Hindlimb muscle (tissue), 1 donor: ENCODE measurements at regions not wholly inside any gene's neighbourhood (a gene's known extent, or its start where the extent isn't known, plus 50 kb on each side); places are given as distances from the start of the nearest gene placed in this dataset.

Source experiments
- DNase-seq: peaks from one replicate; pipeline ENCODE4 v3.0.0-alpha.2; 2013

DNA sequence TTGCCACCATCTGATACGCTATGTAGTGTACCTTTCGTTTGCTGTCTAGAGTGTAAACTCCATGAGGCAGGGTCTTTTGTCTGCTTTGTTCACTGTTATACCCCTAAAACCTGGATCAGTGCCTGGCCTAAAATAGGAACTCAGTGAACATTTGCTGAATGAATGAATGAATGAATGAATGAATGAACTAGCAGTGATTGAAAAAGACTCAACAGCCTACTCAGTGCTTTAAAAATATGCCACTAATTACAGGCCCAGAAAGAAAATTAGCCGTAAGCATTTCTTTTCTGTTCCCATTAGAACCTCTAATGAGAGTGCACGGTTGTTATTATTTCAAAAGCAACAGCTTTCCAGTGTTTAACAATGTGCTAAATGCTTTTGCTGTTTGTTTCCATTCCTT, 69.3 kb upstream of the SYT6 start:
- no peak for DNase-seq

GRCh38 chr1:114219172-114219868, 65.7 kb upstream of the SYT6 start:
- peak; percentile 40 for DNase-seq

DNA sequence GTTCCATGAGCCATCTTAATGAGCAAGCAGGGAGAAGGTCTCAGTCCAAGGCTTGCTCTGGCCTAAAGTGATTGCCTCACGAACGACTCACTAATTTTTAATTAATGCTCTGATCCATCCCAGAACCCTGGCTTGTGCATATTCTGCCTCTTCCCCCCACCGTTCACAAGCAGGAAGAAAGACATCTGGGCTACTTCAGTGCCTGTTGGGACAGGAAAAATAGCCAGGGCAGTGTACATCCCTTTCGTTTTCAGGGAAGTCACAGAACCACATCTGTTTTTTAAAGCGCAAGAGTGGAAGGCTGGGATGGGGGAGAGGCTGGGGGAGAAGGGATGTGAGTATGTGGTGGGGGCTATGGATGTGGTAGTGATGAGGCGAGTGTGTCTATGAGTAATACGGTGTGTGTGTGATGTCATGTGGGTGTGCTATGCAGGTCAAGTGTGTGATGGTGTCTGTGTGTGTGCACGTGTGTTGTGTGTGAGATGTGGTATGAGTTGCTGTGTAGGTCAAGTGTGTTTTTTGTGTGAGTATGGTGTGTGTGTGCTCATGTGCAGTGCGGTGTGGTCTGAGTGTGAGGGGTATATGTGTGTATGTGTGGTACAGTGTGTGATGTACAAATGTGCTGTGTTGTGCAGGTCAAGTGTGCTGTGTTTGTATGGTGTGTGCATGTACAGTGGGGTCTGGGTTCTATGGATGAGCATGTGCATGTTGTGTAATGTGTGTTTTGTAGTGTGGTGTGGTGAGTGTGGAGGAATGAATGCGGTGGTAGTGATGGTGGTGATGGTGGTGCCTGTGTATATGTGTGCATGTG, 64.9 kb upstream of the SYT6 start:
- DNase-seq: peak; percentile 59

DNA sequence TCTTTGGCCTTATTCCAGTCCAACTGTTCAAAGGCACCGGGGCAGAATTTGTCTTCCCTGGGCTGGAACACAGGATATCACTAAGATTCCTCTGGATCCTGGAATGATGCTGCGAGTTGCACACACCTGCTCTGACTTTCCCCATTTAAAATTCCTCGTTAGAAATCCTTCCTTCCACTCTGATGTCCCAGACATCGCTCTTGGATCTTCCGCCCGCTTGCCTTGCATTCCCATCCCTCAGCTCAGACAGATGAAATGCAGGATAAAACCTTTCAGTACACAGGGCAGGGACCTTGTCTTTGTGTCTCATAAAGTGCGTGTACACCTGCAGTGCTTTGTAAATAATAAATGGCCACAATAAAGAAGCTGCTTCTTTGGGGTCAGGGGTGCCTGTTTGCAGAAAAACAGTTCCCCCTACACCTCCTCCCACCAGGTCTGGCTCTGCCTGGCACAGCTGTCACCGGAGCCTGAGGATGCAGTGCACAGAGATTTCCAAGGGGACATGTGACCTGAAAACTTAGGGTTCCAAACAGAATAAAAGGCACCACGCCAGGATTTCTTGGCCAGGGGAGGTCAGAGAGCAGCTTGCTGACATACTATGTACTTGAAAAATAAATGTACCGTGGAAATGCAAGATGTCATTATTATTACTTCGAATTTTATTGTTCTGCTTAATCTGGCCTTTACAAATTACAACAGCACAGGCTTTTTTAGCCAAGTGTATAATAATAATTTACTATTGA, 62.9 kb upstream of the SYT6 start:
- DNase-seq: no peak

- DNase-seq: no peak
Measured at GRCh38 chr1:114215436-114215835, 61.8 kb upstream of the SYT6 start.

DNA sequence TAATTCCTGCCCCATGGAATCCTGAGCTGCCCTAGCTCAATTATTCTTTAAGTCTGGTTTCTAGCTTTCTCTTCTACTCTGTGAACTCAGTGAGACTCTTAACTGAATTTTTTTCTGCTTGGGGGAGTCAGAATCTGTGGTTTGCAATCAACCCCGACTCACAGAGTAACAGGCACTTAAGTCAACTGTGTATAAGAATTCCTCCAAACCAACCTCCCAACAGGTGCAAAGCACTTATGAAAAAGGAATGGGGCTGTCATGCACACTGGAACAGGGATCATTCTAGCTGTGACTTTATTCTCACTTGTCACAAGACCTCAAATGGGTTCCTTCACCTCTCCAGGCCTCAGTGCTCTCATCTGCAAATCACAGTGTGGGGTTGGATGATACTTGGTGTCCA, 60.3 kb upstream of the SYT6 start:
- no peak for DNase-seq

- DNase-seq: no peak
Measured at GRCh38 chr1:114209971-114210370, 56.3 kb upstream of the SYT6 start.

- DNase-seq: no peak
Measured at GRCh38 chr1:114208714-114209113, 55.0 kb upstream of the SYT6 start.

- no peak for DNase-seq
Measured at GRCh38 chr1:114208106-114208505, 54.4 kb upstream of the SYT6 start.

DNA sequence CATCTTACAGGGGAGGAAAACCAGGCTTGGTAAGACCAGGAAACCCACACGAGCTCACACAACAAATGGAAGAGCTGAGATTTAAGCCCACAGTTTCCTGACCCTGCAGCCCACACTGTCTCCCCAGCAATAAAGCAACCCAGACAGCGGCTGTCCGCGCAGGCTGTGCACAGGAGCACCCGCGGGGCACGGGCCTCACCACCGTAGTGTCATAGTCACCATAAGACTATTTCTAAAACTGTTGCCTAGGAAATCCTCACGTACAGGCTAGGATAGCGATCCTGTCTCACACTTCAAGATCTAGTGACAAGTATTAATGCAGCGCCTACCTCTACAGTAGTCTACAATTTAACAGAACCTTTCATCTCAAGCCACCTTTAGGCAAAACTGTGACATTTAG, 54.0 kb upstream of the SYT6 start:
- no peak for DNase-seq

GRCh38 chr1:114206392-114206791, 52.7 kb upstream of the SYT6 start:
- DNase-seq: no peak

GRCh38 chr1:114203595-114204128, 50.0 kb upstream of the SYT6 start:
- no peak for DNase-seq
